ENCODE measurements at regions not wholly inside any gene's neighbourhood (a gene's known extent, or its start where the extent isn't known, plus 50 kb on each side); places are given as distances from the start of the nearest gene placed in this dataset.

DNA sequence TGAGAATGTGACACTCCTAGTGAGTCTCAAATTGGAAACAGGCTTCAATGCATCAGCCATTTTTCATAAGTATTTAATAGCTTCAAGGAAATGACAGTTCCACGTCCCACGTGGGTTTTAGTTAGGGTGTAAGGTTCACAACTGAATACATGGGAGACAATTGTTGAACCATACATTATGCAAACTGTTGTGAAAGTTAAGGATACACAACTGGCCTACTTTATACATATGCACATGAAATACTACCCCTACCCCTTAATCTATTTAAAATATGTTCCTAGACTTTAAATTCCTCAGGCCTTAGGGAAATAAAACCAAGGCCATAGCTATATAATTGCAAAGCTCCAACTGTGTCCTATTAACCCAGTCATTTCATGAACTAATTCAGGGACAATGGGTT is 436.1 kb downstream of the BTBD3 start:
- H3K4me3 Mint-ChIP-seq: no peak overlapping the region
- H3K36me3 Mint-ChIP-seq: no peaks in the 10 kb centered on the region
- no peak for DNase-seq (ENCODE audit: extremely low spot score, unreplicated experiment)
- H3K27me3 Mint-ChIP-seq: no peaks in the 10 kb centered on the region
- peaks cover 7% of the 10 kb centered on the region for H3K9me3 Mint-ChIP-seq
- TF ChIP-seq, protein P1, sequence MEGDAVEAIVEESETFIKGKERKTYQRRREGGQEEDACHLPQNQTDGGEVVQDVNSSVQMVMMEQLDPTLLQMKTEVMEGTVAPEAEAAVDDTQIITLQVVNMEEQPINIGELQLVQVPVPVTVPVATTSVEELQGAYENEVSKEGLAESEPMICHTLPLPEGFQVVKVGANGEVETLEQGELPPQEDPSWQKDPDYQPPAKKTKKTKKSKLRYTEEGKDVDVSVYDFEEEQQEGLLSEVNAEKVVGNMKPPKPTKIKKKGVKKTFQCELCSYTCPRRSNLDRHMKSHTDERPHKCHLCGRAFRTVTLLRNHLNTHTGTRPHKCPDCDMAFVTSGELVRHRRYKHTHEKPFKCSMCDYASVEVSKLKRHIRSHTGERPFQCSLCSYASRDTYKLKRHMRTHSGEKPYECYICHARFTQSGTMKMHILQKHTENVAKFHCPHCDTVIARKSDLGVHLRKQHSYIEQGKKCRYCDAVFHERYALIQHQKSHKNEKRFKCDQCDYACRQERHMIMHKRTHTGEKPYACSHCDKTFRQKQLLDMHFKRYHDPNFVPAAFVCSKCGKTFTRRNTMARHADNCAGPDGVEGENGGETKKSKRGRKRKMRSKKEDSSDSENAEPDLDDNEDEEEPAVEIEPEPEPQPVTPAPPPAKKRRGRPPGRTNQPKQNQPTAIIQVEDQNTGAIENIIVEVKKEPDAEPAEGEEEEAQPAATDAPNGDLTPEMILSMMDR (conservative IDR thresholded peaks at IDR 0.05): no peak
- H3K4me1 Mint-ChIP-seq (ENCODE audit: unreplicated experiment): peaks cover 4% of the 10 kb centered on the region
- no peak overlapping the region for H3K27ac Mint-ChIP-seq

DNA sequence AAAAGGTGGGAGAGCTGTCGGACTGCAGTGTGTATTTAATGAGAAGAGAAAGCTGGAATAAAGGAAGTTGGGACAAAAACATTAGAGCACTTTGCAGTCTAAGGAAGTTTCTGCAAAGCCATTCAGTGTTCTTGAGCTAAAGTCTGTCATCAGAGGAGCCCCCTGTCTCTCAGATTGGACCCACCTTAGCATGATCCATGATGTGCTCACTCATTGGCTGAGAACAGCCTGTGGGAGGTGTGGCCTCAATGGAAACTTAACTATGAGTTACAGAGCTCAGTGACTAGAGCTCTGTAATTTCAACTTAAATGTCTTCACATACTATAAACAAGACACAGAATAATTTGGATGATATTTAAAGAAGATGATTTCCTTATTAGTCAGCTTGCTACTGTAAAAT is 437.0 kb downstream of the BTBD3 start:
- TF ChIP-seq, protein P1 (conservative IDR thresholded peaks at IDR 0.05): no peak
- no peak for DNase-seq (ENCODE audit: extremely low spot score, unreplicated experiment)
- H3K36me3 Mint-ChIP-seq: no peaks in the 10 kb centered on the region
- no peaks in the 10 kb centered on the region for H3K27me3 Mint-ChIP-seq
- no peak overlapping the region for H3K27ac Mint-ChIP-seq
- no peak overlapping the region for H3K4me3 Mint-ChIP-seq
- peaks cover 8% of the 10 kb centered on the region for H3K9me3 Mint-ChIP-seq
- peaks cover 4% of the 10 kb centered on the region for H3K4me1 Mint-ChIP-seq (ENCODE audit: unreplicated experiment)

DNA sequence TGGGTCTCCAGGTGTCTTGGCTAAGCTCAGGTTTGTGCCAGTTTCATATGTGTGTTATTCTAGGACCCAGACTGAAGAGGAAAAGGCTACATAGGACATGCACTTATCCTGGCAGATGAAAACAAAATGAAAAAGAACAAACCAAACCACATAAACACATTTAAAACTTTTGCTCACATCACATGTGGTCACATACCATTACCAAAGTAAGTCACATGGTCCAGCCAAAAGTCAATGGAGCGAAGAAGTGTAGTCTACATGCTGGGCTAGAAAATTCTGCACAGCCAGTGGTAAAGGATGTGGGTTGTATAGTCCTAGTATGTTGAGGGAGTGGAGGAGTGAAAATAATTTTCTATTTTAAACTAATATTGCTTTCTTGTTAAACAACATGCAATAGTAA is 437.5 kb downstream of the BTBD3 start:
- DNase-seq (ENCODE audit: extremely low spot score, unreplicated experiment): no peak
- Mint-ChIP-seq H3K4me1 (ENCODE audit: unreplicated experiment) (peaks cover 4% of the 10 kb centered on the region), H3K4me3 (no peak overlapping the region), H3K27me3 (no peaks in the 10 kb centered on the region), H3K27ac (no peak overlapping the region), H3K9me3 (peaks cover 8% of the 10 kb centered on the region), H3K36me3 (no peaks in the 10 kb centered on the region)
- TF ChIP-seq, protein P1 (conservative IDR thresholded peaks at IDR 0.05): no peak

DNA sequence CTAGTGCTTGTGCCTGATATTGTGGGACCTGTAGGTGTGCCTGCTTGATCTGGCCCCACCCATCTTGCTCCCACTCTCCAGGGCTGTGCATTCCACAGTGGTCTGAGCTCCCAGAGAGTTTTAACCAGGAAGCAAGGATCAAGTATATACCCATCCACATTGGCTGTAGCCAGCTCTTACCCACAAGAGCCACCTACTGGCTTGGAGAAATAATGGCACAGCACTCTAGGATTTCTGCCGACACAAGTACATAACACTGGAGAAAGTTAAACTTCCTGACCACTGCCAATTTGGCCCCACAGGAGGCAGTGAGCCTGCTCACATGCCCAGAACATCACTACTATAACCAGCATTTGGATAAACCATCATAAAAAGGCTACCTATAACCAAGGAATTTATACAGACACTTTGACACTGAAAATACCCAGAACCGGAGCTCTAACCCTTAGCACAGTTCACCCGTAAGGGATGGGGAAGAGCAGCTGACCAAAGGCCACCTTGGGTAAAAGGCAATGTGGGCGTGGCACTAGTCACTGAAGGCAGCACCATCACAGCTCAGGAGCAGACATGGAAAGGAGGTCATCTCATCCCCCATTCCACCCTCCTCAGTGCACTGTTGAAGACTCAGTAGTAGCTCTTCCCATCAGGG is 440.4 kb downstream of the BTBD3 start:
- H3K27ac Mint-ChIP-seq: no peak overlapping the region
- H3K4me3 Mint-ChIP-seq: no peak overlapping the region
- H3K4me1 Mint-ChIP-seq (ENCODE audit: unreplicated experiment): peaks cover 4% of the 10 kb centered on the region
- no peaks in the 10 kb centered on the region for H3K27me3 Mint-ChIP-seq
- no peaks in the 10 kb centered on the region for H3K36me3 Mint-ChIP-seq
- peaks cover 8% of the 10 kb centered on the region for H3K9me3 Mint-ChIP-seq
- no peak for DNase-seq (ENCODE audit: extremely low spot score, unreplicated experiment)
- TF ChIP-seq, protein P1 (conservative IDR thresholded peaks at IDR 0.05): peak; percentile 48

DNA sequence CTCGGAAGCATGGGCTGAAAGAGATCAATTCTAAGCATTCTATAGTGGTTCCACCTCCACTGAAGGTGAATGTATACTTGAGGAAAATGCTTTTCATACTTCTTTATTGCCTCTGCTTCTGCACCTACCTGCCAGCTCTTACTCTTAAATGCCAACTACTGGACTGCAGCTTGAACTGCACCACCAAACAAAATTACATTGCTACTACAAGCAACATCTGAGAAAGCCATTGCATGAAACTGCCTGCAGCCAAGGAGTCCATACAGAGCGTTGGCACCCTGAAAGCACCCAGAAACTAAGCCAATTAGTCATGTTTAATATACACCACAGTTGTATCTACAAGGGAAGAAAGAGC is 440.9 kb downstream of the BTBD3 start:
- H3K36me3 Mint-ChIP-seq: no peaks in the 10 kb centered on the region
- H3K9me3 Mint-ChIP-seq: peaks cover 8% of the 10 kb centered on the region
- H3K27me3 Mint-ChIP-seq: no peaks in the 10 kb centered on the region
- H3K4me1 Mint-ChIP-seq (ENCODE audit: unreplicated experiment): peaks cover 3% of the 10 kb centered on the region
- TF ChIP-seq, protein P1 (conservative IDR thresholded peaks at IDR 0.05): no peak
- no peak for DNase-seq (ENCODE audit: extremely low spot score, unreplicated experiment)
- H3K4me3 Mint-ChIP-seq: no peak overlapping the region
- no peak overlapping the region for H3K27ac Mint-ChIP-seq

DNA sequence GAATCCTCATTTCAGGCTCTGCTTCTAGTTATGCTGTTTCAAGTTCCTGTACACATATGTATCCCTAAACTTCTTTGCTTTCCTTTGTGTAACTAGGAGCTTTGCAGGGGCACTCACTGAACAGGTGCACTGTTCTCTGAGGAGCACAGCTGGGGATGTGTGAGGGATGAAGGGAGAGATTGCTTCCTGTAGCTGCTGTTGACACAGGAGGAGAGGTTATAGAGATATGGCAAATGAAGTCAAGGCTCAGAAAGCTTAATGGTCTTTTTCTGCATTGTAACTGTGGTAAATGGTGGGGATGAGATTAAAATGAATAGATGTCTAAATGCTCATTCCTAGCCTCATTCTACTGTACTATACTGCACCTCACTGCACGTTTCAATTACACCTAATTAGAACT is 454.3 kb downstream of the BTBD3 start:
- Mint-ChIP-seq H3K27me3 (no peaks in the 10 kb centered on the region), H3K9me3 (no peaks in the 10 kb centered on the region), H3K4me1 (ENCODE audit: unreplicated experiment) (peaks cover 6% of the 10 kb centered on the region), H3K36me3 (no peaks in the 10 kb centered on the region), H3K27ac (no peak overlapping the region), H3K4me3 (no peak overlapping the region)
- no peak for DNase-seq (ENCODE audit: extremely low spot score, unreplicated experiment)
- TF ChIP-seq, protein P1 (conservative IDR thresholded peaks at IDR 0.05): no peak

Data from type B pancreatic cell (in vitro differentiated cells).